DND-41 (cell line): ENCODE measurements at regions not wholly inside any gene's neighbourhood (a gene's known extent, or its start where the extent isn't known, plus 50 kb on each side); places are given as distances from the start of the nearest gene placed in this dataset.

Source experiments
- ATAC-seq: fragments of 200-7000 bp; cut with Tn5 transposase; 3 replicates; pipeline ENCODE4 v1.9.1; 2021; ENCODE audit warnings: low read depth; ENCODE audit not compliant: insufficient read depth
- DNase-seq: peaks from one replicate; pipeline ENCODE4 v3.0.0-alpha.2; 2020
- H2AFZ ChIP-seq: 2 replicates; pipeline ENCODE4 v1.6.0; 2012; ENCODE audit warnings: low read depth, low read length
- H3K27ac ChIP-seq: 2 replicates; pipeline ENCODE4 v1.5.1; 2012; ENCODE audit warnings: low read length, inconsistent platforms
- H3K27me3 ChIP-seq: fragments of 200-600 bp; sonication (generic); 2 replicates; pipeline ENCODE4 v1.6.0; 2012; ENCODE audit warnings: low read length, mild to moderate bottlenecking, inconsistent platforms; ENCODE audit not compliant: insufficient read depth, poor library complexity
- H3K36me3 ChIP-seq: 2 replicates; pipeline ENCODE4 v1.5.1; 2012; ENCODE audit warnings: low read length, inconsistent platforms; ENCODE audit not compliant: insufficient read depth
- H3K4me1 ChIP-seq: 2 replicates; pipeline ENCODE4 v1.5.1; 2012; ENCODE audit warnings: mild to moderate bottlenecking, low read length; ENCODE audit not compliant: insufficient read depth
- H3K4me2 ChIP-seq: 2 replicates; pipeline ENCODE4 v1.6.0; 2012; ENCODE audit warnings: mild to moderate bottlenecking, moderate library complexity, low read length, inconsistent platforms; ENCODE audit not compliant: insufficient read depth
- H3K4me3 ChIP-seq, 2 experiments: fragments of 200-600 bp in 1 of 2; shearing (Covaris generic) in 1 of 2; 2 replicates each; pipeline ENCODE4 v1.5.1; 2012 to 2016; ENCODE audit warnings: inconsistent platforms in 2 of 2, low read length in 2 of 2, mild to moderate bottlenecking in 2 of 2, low read depth in 1 of 2, moderate library complexity in 1 of 2
- H3K79me2 ChIP-seq: 2 replicates; pipeline ENCODE4 v1.6.0; 2012; ENCODE audit warnings: low read length, inconsistent platforms; ENCODE audit not compliant: insufficient read depth
- H3K9ac ChIP-seq: 2 replicates; pipeline ENCODE4 v1.6.0; 2012; ENCODE audit warnings: low read depth, mild to moderate bottlenecking, inconsistent platforms, low read length, moderate library complexity
- H3K9me3 ChIP-seq: 2 replicates; pipeline ENCODE4 v1.5.1; 2012; ENCODE audit warnings: low read length, moderate library complexity, mild to moderate bottlenecking, inconsistent platforms; ENCODE audit not compliant: insufficient read depth, severe bottlenecking
- H4K20me1 ChIP-seq: 2 replicates; pipeline ENCODE4 v1.6.0; 2012; ENCODE audit warnings: low read length; ENCODE audit not compliant: insufficient read depth
- EZH2 ChIP-seq: IDR thresholded peaks from 3 replicates; pipeline ENCODE4 v1.6.1; 2012; ENCODE audit warnings: borderline replicate concordance, low read depth, mild to moderate bottlenecking, moderate library complexity, low read length, inconsistent platforms; ENCODE audit not compliant: severe bottlenecking
- TF ChIP-seq, protein P1 (sequence below): IDR thresholded peaks from 2 replicates; pipeline ENCODE4 v1.5.1; 2012; ENCODE audit warnings: borderline replicate concordance, low read length, moderate library complexity, mild to moderate bottlenecking; ENCODE audit not compliant: poor library complexity, severe bottlenecking; ENCODE audit errors: extremely low read depth

DNA sequence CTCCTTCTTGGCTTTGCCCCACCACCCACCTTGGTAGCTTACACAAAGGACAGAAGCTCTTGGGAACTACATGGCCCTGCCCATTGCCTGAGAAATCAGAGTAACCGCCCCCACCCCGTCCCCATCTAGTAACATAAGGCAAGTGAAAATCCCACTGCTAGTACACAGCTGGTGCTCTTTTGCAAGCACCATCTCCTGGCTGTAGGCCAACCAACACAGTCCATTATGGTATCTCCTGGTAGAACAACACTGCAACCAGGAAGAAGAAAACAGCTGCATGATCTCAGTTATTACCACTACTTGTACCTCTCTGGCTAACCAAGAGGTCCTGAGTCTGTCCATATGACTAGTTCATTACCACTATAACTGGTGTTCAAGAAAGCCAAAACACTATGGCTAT lies 841.1 kb upstream of the MANEA start:
- no peak for ATAC-seq
- no peak for DNase-seq
- Histone ChIP-seq H4K20me1 (no peaks in the 10 kb centered on the region), H3K4me1 (no peaks in the 10 kb centered on the region), H3K9ac (no peak overlapping the region), H3K9me3 (no peaks in the 10 kb centered on the region), H3K4me3 (no peak overlapping the region), H3K4me2 (no peak overlapping the region), H2AFZ (no peak overlapping the region), H3K27me3 (no peaks in the 10 kb centered on the region), H3K36me3 (no peaks in the 10 kb centered on the region), H3K79me2 (no peaks in the 10 kb centered on the region), H3K27ac (no peak overlapping the region)
- TF ChIP-seq, protein P1, sequence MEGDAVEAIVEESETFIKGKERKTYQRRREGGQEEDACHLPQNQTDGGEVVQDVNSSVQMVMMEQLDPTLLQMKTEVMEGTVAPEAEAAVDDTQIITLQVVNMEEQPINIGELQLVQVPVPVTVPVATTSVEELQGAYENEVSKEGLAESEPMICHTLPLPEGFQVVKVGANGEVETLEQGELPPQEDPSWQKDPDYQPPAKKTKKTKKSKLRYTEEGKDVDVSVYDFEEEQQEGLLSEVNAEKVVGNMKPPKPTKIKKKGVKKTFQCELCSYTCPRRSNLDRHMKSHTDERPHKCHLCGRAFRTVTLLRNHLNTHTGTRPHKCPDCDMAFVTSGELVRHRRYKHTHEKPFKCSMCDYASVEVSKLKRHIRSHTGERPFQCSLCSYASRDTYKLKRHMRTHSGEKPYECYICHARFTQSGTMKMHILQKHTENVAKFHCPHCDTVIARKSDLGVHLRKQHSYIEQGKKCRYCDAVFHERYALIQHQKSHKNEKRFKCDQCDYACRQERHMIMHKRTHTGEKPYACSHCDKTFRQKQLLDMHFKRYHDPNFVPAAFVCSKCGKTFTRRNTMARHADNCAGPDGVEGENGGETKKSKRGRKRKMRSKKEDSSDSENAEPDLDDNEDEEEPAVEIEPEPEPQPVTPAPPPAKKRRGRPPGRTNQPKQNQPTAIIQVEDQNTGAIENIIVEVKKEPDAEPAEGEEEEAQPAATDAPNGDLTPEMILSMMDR, result no peak
- no peak for TF ChIP-seq EZH2

DNA sequence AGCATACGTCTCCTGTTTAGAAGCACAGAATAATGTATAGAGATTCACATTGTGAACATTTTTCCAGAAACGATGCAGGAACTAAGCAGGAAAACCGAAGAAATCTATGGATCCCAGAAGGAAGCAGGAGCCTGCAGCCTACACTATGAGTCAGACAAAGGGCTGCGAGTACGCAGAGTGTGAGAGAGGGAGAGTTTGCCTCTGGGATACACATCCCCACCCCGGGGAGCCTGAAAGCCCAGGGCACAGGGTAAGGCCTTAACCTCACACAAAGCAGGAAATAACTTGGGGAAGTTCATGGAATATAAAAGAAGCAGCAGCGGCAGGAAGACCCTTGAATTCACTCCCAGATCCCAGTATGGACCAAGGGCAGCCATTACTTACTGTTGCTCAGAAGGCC lies 842.1 kb upstream of the MANEA start:
- ATAC-seq (no peak), DNase-seq (no peak)
- Histone ChIP-seq H3K4me1 (no peaks in the 10 kb centered on the region), H3K4me3 (no peak overlapping the region), H4K20me1 (no peaks in the 10 kb centered on the region), H3K36me3 (no peaks in the 10 kb centered on the region), H3K27me3 (no peaks in the 10 kb centered on the region), H3K9ac (no peak overlapping the region), H3K4me2 (no peak overlapping the region), H2AFZ (no peak overlapping the region), H3K79me2 (no peaks in the 10 kb centered on the region), H3K27ac (no peak overlapping the region), H3K9me3 (no peaks in the 10 kb centered on the region)
- TF ChIP-seq, protein P1, result no peak
- no peak for TF ChIP-seq EZH2

DNA sequence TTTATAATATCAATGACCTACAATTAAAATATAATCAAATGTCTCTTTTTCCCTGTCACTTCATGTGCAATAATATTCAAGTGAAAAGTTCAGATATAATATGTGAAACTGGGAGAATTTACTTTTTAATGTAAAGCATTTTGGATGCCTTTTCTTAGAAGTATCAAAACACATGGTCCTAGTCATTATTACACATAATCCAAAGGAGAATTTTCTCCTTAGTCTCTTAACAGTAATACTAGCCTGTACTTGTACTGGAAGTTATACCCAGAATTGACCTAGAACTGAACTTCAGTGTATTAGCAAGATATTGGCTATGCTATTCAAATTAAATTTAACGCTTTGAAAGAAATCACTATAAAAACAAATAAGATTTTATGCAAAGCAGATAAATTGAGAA lies 842.6 kb upstream of the MANEA start:
- H3K9ac ChIP-seq, result no peak overlapping the region
- no peaks in the 10 kb centered on the region for H3K27me3 ChIP-seq
- H4K20me1 ChIP-seq, result no peaks in the 10 kb centered on the region
- H2AFZ ChIP-seq, result no peak overlapping the region
- no peaks in the 10 kb centered on the region for H3K36me3 ChIP-seq
- no peaks in the 10 kb centered on the region for H3K79me2 ChIP-seq
- DNase-seq, result no peak
- no peak overlapping the region for H3K27ac ChIP-seq
- ATAC-seq, result no peak
- TF ChIP-seq, protein P1, result no peak
- no peak for TF ChIP-seq EZH2
- H3K9me3 ChIP-seq, result no peaks in the 10 kb centered on the region
- no peak overlapping the region for H3K4me2 ChIP-seq
- H3K4me3 ChIP-seq, result no peak overlapping the region
- no peaks in the 10 kb centered on the region for H3K4me1 ChIP-seq

- H2AFZ ChIP-seq, result no peak overlapping the region
- no peaks in the 10 kb centered on the region for H4K20me1 ChIP-seq
- H3K4me2 ChIP-seq, result no peak overlapping the region
- no peaks in the 10 kb centered on the region for H3K9me3 ChIP-seq
- no peak overlapping the region for H3K27ac ChIP-seq
- no peak for DNase-seq
- H3K4me1 ChIP-seq, result no peaks in the 10 kb centered on the region
- no peaks in the 10 kb centered on the region for H3K79me2 ChIP-seq
- no peaks in the 10 kb centered on the region for H3K27me3 ChIP-seq
- H3K36me3 ChIP-seq, result no peaks in the 10 kb centered on the region
- TF ChIP-seq, protein P1, result no peak
- TF ChIP-seq EZH2, result no peak
- ATAC-seq, result no peak
- no peak overlapping the region for H3K4me3 ChIP-seq
- no peak overlapping the region for H3K9ac ChIP-seq
Observed at GRCh38 chr6:94733066-94733465, 844.3 kb upstream of the MANEA start.
